ENCODE measurements at regions not wholly inside any gene's neighbourhood (a gene's known extent, or its start where the extent isn't known, plus 50 kb on each side); places are given as distances from the start of the nearest gene placed in this dataset.

DNA sequence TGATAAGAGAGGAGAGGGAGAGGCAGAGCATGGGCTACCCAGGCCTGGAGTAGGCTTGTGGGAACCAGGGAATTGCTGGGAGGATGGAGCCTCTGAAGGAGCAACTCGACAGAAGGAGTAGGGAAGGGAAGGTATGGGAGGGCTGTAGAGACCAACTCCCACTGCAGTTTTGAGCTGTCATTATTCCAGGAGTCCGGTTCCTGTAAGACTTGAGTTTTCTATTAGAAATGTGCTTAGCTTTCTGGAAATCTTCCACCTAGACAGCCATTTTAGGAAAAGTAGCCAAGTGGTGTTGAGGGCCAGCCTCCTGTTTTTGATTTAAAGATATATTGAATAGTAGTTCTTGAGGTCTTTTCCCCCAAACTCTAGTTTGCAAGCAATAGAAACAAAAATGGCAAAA lies 323.5 kb downstream of the LRRC70 start (continued):
- TF ChIP-seq, protein P1, sequence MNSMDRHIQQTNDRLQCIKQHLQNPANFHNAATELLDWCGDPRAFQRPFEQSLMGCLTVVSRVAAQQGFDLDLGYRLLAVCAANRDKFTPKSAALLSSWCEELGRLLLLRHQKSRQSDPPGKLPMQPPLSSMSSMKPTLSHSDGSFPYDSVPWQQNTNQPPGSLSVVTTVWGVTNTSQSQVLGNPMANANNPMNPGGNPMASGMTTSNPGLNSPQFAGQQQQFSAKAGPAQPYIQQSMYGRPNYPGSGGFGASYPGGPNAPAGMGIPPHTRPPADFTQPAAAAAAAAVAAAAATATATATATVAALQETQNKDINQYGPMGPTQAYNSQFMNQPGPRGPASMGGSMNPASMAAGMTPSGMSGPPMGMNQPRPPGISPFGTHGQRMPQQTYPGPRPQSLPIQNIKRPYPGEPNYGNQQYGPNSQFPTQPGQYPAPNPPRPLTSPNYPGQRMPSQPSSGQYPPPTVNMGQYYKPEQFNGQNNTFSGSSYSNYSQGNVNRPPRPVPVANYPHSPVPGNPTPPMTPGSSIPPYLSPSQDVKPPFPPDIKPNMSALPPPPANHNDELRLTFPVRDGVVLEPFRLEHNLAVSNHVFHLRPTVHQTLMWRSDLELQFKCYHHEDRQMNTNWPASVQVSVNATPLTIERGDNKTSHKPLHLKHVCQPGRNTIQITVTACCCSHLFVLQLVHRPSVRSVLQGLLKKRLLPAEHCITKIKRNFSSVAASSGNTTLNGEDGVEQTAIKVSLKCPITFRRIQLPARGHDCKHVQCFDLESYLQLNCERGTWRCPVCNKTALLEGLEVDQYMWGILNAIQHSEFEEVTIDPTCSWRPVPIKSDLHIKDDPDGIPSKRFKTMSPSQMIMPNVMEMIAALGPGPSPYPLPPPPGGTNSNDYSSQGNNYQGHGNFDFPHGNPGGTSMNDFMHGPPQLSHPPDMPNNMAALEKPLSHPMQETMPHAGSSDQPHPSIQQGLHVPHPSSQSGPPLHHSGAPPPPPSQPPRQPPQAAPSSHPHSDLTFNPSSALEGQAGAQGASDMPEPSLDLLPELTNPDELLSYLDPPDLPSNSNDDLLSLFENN (IDR thresholded peaks at IDR 0.05; ENCODE audit: low read depth in 2 of 2, low read length in 2 of 2): no peak
- TF ChIP-seq ZNF282 (CRISPR knock-in tag; IDR thresholded peaks at IDR 0.05) (no peak), CREM (IDR thresholded peaks at IDR 0.05; ENCODE audit: low read depth) (no peak), ZNF184 (CRISPR knock-in tag; IDR thresholded peaks at IDR 0.05) (no peak), TBP (optimal IDR thresholded peaks at IDR 0.05; ENCODE audit: low read depth, low read length) (no peak)

DNA sequence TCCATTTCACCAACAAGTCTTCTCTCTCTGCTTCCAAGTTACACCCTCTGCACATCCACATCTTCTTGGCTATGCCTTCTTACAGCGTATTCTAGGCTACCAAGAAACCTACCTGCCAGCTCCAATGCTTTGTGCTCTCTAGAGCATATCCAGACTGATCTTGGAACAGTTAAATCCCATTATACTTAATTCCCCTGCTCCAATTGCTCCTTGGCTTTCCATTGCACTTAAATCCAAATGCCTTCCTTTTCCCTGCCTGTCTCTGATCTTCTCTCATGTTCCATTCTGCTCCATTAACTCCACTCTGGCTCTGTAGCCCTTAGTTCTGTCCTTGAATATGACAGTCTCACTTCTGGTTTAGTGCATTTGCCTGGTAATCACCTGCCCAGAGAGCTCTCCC lies 322.4 kb downstream of the LRRC70 start:
- POLR2A ChIA-PET: no interaction called here
- in situ Hi-C loops (cut with MboI) (no loop called here), intact Hi-C loops (cut with micrococcal nuclease) (no loop called here)
- TF ChIP-seq ZNF431 (CRISPR knock-in tag; IDR thresholded peaks at IDR 0.05) (no peak), ZNF408 (CRISPR knock-in tag; IDR thresholded peaks at IDR 0.05; ENCODE audit: low read depth) (no peak), YBX1 (IDR thresholded peaks at IDR 0.05) (no peak), ZNF134 (CRISPR knock-in tag; conservative IDR thresholded peaks at IDR 0.05) (no peak), MEF2A (IDR thresholded peaks at IDR 0.05; ENCODE audit: control insufficient read depth, low read depth, low read length) (no peak), HNRNPUL1 (IDR thresholded peaks at IDR 0.05; ENCODE audit: low read length) (no peak), ZNF263 (CRISPR knock-in tag; IDR thresholded peaks at IDR 0.05; ENCODE audit: borderline replicate concordance) (no peak), TBL1XR1 (IDR thresholded peaks at IDR 0.05; ENCODE audit: low read length in 2 of 2) (no peak)
- TF ChIP-seq, protein P2, sequence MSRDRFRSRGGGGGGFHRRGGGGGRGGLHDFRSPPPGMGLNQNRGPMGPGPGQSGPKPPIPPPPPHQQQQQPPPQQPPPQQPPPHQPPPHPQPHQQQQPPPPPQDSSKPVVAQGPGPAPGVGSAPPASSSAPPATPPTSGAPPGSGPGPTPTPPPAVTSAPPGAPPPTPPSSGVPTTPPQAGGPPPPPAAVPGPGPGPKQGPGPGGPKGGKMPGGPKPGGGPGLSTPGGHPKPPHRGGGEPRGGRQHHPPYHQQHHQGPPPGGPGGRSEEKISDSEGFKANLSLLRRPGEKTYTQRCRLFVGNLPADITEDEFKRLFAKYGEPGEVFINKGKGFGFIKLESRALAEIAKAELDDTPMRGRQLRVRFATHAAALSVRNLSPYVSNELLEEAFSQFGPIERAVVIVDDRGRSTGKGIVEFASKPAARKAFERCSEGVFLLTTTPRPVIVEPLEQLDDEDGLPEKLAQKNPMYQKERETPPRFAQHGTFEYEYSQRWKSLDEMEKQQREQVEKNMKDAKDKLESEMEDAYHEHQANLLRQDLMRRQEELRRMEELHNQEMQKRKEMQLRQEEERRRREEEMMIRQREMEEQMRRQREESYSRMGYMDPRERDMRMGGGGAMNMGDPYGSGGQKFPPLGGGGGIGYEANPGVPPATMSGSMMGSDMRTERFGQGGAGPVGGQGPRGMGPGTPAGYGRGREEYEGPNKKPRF (IDR thresholded peaks at IDR 0.05; ENCODE audit: low read depth, low read length): no peak
- TF ChIP-seq, protein P3, sequence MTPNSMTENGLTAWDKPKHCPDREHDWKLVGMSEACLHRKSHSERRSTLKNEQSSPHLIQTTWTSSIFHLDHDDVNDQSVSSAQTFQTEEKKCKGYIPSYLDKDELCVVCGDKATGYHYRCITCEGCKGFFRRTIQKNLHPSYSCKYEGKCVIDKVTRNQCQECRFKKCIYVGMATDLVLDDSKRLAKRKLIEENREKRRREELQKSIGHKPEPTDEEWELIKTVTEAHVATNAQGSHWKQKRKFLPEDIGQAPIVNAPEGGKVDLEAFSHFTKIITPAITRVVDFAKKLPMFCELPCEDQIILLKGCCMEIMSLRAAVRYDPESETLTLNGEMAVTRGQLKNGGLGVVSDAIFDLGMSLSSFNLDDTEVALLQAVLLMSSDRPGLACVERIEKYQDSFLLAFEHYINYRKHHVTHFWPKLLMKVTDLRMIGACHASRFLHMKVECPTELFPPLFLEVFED (CRISPR knock-in tag; conservative IDR thresholded peaks at IDR 0.05): no peak

More for the DNA sequence above, 322.4 kb downstream of the LRRC70 start:
- Histone ChIP-seq H3K27ac (ENCODE audit: extremely low read depth, low read depth, low read length) (no peak overlapping the region), H3K9ac (ENCODE audit: insufficient read depth in 1 of 2, low read depth in 2 of 2, low read length in 2 of 2) (no peak overlapping the region), H2AFZ (ENCODE audit: low read depth, low read length) (no peak overlapping the region), H4K20me1 (replicated peaks; ENCODE audit: control insufficient read depth, insufficient read depth, low read length) (no peaks in the 10 kb centered on the region), H3K4me2 (ENCODE audit: insufficient read depth, low read length) (no peak overlapping the region), H3K4me3 (no peak overlapping the region), H3K79me2 (ENCODE audit: control insufficient read depth, insufficient read depth, low read length) (no peaks in the 10 kb centered on the region), H3K4me1 (replicated peaks in 1 of 2; ENCODE audit: control insufficient read depth in 2 of 2, insufficient read depth in 2 of 2, low read length in 2 of 2) (no peaks in the 10 kb centered on the region), H3K9me3 (replicated peaks; ENCODE audit: control insufficient read depth, insufficient read depth, low read depth, low read length) (no peaks in the 10 kb centered on the region), H3K27me3 (ENCODE audit: control insufficient read depth in 2 of 2, insufficient read depth in 2 of 2, low read length in 2 of 2) (no peaks in the 10 kb centered on the region), H3K9me1 (ENCODE audit: control insufficient read depth, insufficient read depth, low read length) (no peaks in the 10 kb centered on the region), H3K36me3 (ENCODE audit: control insufficient read depth, insufficient read depth, low read length) (no peaks in the 10 kb centered on the region)
- CTCF ChIA-PET (ENCODE audit: low intra/inter-chr PET ratio): no interaction called here
- ATAC-seq (no peak), FAIRE-seq (no peak), DNase-seq (ENCODE audit: extremely low read depth in 1 of 4, low spot score in 3 of 4) (no peak)
- BruUV-seq (replicated peaks): no TSS peak
- WGBS (ENCODE audit: insufficient coverage, low coverage, missing lambda C conversion rate): 0% methylated on average over 1 of the region's 1 CpG

All from K562 (cell line).